Ovary (tissue), 3 donors: ENCODE measurements at regions not wholly inside any gene's neighbourhood (a gene's known extent, or its start where the extent isn't known, plus 50 kb on each side); places are given as distances from the start of the nearest gene placed in this dataset.

Experiments used
- CTCF ChIP-seq, 3 donors: fragments of 450-650 bp in 2 of 3; fragments of 200-600 bp in 1 of 3; IDR thresholded peaks; one replicate each; pipeline versions ENCODE4 v1.5.1 to v1.8.0; 2016 to 2022; ENCODE audit warnings: antibody characterized with exemption in 3 of 3, mild to moderate bottlenecking in 1 of 3
- EP300 ChIP-seq: sonication (generic); formaldehyde crosslinking; IDR thresholded peaks from one replicate; pipeline ENCODE4 v1.6.1; 2017; ENCODE audit warnings: antibody characterized with exemption
- POLR2A ChIP-seq: fragments of 450-650 bp; IDR thresholded peaks from one replicate; pipeline ENCODE4 v1.6.1; 2017; ENCODE audit warnings: antibody characterized with exemption, mild to moderate bottlenecking, moderate library complexity
- donor health status: DM: no; HTN: no; CAD: no.

GRCh38 chr2:67674668-67675067 is 277.5 kb downstream of the ETAA1 start:
- TF ChIP-seq EP300 = no peak
- TF ChIP-seq CTCF (IDR thresholded peaks at IDR 0.05) = no peak
- no peak for TF ChIP-seq POLR2A
